AG09319 (cell line): ENCODE measurements at regions not wholly inside any gene's neighbourhood (a gene's known extent, or its start where the extent isn't known, plus 50 kb on each side); places are given as distances from the start of the nearest gene placed in this dataset.

Experiments
- DNase-seq: peaks from one replicate; pipeline ENCODE4 v3.0.0-alpha.2; 2010; ENCODE audit warnings: low read depth; ENCODE audit errors: extremely low read depth
- CTCF ChIP-seq: IDR thresholded peaks from 2 replicates; pipeline ENCODE4 v1.5.1; 2011; ENCODE audit warnings: low read depth, mild to moderate bottlenecking, inconsistent platforms, low read length, moderate library complexity

GRCh38 chr11:127268521-127268920, 268.0 kb upstream of the KIRREL3 start:
- no peak for DNase-seq
- TF ChIP-seq CTCF, result no peak

GRCh38 chr11:127259102-127259501, 258.5 kb upstream of the KIRREL3 start:
- DNase-seq, result no peak
- no peak for TF ChIP-seq CTCF

DNA sequence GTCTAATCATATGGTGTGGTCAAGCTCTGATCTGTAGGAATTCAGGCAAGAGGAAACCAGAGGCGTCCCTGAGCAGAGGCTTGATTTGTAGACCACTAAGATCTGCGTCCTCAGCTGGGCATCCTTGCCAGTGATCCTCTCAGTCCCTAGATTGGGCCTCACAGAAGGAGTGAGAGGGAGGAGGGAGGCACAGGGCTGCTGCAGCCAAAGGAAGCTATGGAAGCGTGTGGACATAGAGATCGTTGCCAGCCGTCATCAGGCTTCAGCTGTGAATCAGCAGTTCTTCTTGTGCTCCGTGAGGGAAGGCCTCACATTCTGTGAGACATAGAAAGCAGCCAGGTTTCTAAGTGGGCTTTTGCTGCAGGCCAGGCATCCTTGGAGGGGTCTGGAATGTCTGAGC, 254.6 kb upstream of the KIRREL3 start:
- no peak for TF ChIP-seq CTCF
- DNase-seq, result no peak

DNA sequence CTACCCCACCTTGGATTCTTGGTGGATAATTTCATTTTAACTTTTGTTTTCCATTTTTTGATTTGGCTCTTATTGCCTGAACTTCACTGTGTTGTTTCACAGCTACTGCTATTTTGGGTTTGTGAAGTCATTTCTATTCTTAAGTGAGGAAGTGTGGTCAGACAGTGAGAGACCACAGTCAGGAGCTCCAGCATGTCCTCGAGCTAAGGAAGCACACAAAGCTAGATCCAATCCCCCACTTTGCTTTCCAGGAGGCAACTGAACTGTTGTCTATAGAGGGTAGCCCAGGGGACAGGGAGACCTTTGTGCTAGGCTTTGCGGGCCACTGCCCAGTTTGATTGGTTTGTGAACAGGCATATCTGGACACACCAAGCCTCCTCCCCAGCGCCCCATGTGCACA, 251.8 kb upstream of the KIRREL3 start:
- no peak for TF ChIP-seq CTCF
- DNase-seq, result no peak

- TF ChIP-seq CTCF, result no peak
- no peak for DNase-seq
Measured at GRCh38 chr11:127249576-127249975, 249.0 kb upstream of the KIRREL3 start.

DNA sequence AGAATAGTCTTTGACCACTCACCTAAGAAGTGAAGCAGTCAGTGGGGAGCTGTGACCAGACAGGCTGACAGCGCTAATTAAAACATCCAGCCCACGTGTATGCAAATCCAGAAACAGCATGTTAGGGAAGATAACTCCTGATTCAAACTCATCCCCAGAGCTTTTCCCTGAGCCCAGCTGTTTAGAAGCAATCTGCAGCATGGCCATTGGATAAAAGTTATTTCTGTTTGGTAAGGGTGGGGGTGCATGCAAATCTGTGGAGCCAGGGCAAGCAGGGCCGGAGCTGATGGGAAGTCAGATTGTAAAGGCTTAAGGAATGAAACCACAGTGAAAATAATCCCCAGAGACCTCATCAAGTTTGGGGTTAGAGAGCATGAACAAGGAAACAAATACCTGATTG, 247.9 kb upstream of the KIRREL3 start:
- TF ChIP-seq CTCF, result no peak
- no peak for DNase-seq

DNA sequence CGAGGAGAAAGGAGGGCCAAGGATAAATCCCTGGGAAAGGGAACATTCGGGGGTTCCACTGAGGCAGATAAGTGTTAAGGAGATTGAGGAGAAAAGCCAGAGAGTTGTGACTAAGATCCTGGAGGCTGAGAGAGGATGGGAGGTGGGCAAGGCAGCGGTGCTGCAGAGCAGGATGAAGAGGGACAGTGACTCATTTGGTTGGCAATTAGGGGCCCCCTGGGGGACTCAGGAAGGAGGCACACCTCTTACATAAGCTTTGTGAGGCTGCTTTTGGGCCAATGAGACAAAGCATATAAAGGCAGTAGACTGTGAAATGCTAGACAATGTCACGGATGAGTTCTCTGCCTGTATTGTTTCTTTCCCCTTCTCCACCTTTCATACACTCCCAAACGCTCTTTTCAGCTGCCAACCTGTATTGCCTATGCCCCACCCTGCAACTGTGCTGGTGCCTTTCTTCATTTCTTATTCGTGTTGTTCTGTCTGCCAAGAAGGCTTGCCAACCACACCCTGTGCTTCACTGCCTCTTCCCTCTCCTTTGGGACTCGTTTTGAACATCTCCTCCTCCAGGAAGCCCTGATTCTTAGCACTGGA, 246.8 kb upstream of the KIRREL3 start:
- no peak for DNase-seq
- no peak for TF ChIP-seq CTCF
